LNCaP clone FGC (cell line): ENCODE measurements at regions not wholly inside any gene's neighbourhood (a gene's known extent, or its start where the extent isn't known, plus 50 kb on each side); places are given as distances from the start of the nearest gene placed in this dataset.
A peak's percentile ranks its signal among the peaks of the same experiment; 100 is the strongest.

Experiments
- DNase-seq: peaks from one replicate; pipeline ENCODE4 v3.0.0-alpha.2; 2011; ENCODE audit warnings: low read depth
- H3K4me3 ChIP-seq: 2 replicates; pipeline ENCODE4 v1.5.1; 2011; ENCODE audit warnings: mild to moderate bottlenecking, low read depth, low read length, control low read depth
- TF ChIP-seq, protein P1 (sequence below): IDR thresholded peaks from 2 replicates; pipeline ENCODE4 v1.5.1; 2012; ENCODE audit warnings: mild to moderate bottlenecking; ENCODE audit not compliant: control insufficient read depth, insufficient read depth; ENCODE audit errors: extremely low read depth

DNA sequence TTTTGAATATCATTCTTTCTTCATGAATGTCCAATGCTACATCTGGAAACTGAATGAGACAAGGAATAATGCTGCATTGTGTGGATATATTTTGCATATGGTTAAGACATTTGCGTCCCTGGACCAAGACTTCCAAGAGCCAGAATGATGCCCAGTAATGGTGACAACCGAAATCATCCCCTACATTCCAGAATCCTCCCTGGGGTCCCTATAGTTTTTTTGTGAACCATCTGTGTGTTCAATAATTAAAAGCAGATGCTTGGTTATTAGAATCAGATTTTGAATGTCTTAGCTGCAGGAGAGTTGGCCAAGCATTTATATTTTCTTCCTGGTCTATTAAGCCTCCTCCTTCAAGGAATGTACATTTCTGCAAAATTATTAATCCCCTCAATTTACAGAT lies 426.7 kb upstream of the CDH8 start:
- no peak for DNase-seq
- H3K4me3 ChIP-seq: no peak overlapping the region
- TF ChIP-seq, protein P1, sequence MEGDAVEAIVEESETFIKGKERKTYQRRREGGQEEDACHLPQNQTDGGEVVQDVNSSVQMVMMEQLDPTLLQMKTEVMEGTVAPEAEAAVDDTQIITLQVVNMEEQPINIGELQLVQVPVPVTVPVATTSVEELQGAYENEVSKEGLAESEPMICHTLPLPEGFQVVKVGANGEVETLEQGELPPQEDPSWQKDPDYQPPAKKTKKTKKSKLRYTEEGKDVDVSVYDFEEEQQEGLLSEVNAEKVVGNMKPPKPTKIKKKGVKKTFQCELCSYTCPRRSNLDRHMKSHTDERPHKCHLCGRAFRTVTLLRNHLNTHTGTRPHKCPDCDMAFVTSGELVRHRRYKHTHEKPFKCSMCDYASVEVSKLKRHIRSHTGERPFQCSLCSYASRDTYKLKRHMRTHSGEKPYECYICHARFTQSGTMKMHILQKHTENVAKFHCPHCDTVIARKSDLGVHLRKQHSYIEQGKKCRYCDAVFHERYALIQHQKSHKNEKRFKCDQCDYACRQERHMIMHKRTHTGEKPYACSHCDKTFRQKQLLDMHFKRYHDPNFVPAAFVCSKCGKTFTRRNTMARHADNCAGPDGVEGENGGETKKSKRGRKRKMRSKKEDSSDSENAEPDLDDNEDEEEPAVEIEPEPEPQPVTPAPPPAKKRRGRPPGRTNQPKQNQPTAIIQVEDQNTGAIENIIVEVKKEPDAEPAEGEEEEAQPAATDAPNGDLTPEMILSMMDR: no peak

DNA sequence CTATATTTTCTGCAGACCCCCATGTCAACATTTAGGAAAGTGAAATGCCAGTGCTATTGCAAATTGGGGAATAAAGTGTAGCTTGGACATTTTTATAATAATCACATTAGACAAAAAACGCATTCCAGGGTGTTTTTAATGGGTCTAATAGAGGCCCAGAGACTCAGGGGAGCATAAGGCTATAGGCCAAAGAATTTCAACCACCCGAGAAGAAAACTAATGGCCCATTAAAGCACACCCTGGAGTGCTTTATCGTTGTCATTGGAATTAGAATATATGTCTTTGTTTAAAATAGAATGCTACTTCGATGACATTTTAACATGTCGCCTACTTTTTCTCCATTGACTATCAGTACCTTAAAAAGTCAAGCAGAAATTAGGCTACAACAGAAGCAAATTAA lies 414.1 kb upstream of the CDH8 start:
- TF ChIP-seq, protein P1: no peak
- DNase-seq: no peak
- no peak overlapping the region for H3K4me3 ChIP-seq

DNA sequence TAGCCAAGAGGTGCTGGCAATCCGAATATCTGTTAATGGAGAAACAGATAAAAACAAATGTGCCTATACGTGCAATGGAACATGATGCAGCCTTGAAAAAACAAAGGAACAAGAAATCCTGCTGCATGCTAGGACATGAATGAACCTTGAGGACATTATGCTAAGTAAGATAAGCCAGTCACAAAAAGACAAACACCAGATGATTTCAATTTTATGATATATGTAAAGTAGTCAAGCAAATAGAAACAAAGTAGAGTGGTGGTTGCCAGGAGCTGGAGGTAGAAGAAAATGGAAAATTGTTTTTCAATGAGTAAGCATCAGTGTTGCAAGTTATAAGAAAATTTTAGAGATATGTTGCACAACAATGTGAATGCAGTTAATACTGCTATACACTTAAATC lies 409.7 kb upstream of the CDH8 start:
- no peak for DNase-seq
- TF ChIP-seq, protein P1: no peak
- H3K4me3 ChIP-seq: no peak overlapping the region

DNA sequence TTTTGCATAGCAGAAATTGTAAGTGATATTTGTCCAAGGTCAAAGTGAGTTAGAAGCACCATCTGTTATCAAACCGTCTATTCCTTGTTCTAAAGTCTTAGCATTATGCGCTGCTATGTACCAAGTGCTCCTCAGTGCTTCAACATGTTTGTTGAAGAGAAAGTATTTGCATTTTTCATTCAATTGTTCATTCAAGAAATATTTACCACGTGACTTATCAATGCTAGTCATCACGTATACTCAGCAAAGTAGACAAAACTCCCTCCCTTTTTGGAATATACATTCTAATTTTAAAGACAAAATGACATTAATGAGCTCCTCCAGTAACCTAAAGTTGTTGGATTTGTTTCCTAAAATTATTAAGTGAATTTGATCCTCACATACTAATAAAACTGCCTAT lies 388.0 kb upstream of the CDH8 start:
- no peak for DNase-seq
- no peak overlapping the region for H3K4me3 ChIP-seq
- TF ChIP-seq, protein P1: no peak

DNA sequence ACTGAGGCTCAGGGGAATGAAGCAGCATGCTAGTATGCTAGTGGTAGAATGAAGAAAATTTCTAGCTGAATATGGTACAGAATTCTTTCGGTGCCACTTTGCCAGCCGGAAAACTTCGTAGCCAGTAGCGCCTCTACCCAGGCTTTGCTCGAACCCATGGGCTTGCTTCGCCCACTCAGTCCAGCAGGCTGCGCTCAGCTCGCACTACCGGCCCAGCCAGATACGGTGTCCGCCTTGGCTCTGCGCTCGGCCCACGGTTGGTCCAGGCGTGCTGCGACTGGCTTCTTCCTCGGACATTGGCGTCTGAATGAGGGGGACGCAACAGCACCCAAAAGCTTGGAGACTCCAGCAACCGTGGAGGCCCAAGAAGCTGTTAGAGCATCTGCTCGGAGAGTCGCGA lies 372.5 kb upstream of the CDH8 start:
- H3K4me3 ChIP-seq: no peak overlapping the region
- TF ChIP-seq, protein P1: peak; percentile 48
- DNase-seq: no peak

DNA sequence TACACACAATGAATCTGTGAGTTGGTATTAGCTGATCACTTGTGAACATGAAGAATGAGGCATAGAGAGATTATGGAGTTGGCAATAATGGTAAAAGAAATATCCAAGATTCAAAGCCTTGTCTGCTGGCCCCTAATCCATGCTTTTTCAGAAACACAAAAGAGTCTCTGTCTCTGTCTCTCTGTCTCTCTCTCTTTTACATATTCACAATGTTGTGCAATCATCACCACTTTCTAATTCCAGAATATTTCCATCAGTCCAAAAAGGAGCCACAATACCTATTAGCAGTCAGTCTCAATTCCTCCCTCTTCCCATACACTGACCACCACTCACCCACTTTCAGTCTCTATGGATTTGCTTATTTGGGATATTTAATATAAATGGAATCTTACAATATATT lies 370.1 kb upstream of the CDH8 start:
- DNase-seq: no peak
- TF ChIP-seq, protein P1: no peak

DNA sequence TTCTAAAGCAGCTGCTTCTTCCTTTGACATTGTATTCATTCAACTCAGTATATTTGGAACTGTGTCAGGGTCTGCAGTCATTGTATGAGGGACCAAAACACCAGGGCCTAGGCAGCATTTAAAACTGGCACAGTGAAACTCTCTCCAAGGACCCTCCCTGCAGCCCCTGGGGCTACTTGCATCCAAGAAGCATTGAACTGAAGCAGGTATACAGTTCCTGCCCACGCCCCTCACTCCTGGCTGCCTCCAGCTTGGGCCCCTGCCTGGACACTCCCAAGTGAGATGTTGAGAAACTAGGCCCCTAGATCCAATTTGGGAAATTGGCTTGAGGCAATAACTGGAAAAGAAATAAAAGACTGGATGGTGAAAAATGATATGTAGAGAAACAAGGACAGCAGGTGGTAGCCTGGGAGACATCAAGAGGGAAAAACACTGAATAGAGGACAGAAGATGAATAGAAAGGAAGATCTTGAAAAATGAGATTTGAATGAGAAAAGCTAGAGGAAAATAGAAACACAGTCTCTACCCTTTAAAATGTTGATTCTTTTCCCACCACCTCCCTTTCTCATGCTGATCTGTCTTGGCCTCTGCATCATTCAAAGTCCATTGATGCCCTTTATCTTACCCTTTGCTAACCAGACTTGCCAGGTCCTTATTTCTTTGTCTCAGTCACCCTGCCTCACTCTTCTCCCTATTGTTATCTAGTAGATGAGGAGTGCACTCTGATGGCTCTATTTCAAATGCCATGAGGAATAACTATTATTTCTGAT lies 368.8 kb upstream of the CDH8 start:
- TF ChIP-seq, protein P1: no peak
- no peak for DNase-seq
- H3K4me3 ChIP-seq: no peak overlapping the region

More for the DNA sequence above, 370.1 kb upstream of the CDH8 start:
- H3K4me3 ChIP-seq: no peak overlapping the region
